RWPE1 (cell line): ENCODE measurements at regions not wholly inside any gene's neighbourhood (a gene's known extent, or its start where the extent isn't known, plus 50 kb on each side); places are given as distances from the start of the nearest gene placed in this dataset.

ENCODE experiments used
- CTCF ChIA-PET: fragments of 350-600 bp; sonication (Branson Sonifier 250); formaldehyde crosslinking; extraction: SDS; loops from one replicate; lab custom pipeline; 2021; lab: Yijun Ruan, JAX
- POLR2A ChIA-PET: fragments of 400-600 bp; formaldehyde crosslinking; extraction: SDS; loops from one replicate; lab custom pipeline; 2020; ENCODE audit warnings: antibody characterized with exemption; ENCODE audit not compliant: low non-redundant PET; lab: Yijun Ruan, JAX
- DNase-seq: peaks from one replicate; pipeline ENCODE4 v3.0.0; 2012; ENCODE audit warnings: low spot score
- H3K27ac ChIP-seq: fragments of 450-650 bp; 2 replicates; pipeline ENCODE4 v1.5.1; 2017
- TF ChIP-seq, protein P1 (sequence below): fragments of 450-650 bp; conservative IDR thresholded peaks from 2 replicates; pipeline ENCODE4 v1.5.1; 2017; ENCODE audit warnings: low read depth, mild to moderate bottlenecking

GRCh38 chr4:31291238-31291637 is 571.1 kb downstream of the PCDH7 start:
- no peak for DNase-seq
- POLR2A ChIA-PET = no interaction called here
- CTCF ChIA-PET = interaction anchor here (0.7 kb wide), 1 partner anchor 269 kb away, joined by 3 read pairs; no protein-coding TSS in a partner anchor
- H3K27ac ChIP-seq = no peak overlapping the region
- TF ChIP-seq, protein P1, sequence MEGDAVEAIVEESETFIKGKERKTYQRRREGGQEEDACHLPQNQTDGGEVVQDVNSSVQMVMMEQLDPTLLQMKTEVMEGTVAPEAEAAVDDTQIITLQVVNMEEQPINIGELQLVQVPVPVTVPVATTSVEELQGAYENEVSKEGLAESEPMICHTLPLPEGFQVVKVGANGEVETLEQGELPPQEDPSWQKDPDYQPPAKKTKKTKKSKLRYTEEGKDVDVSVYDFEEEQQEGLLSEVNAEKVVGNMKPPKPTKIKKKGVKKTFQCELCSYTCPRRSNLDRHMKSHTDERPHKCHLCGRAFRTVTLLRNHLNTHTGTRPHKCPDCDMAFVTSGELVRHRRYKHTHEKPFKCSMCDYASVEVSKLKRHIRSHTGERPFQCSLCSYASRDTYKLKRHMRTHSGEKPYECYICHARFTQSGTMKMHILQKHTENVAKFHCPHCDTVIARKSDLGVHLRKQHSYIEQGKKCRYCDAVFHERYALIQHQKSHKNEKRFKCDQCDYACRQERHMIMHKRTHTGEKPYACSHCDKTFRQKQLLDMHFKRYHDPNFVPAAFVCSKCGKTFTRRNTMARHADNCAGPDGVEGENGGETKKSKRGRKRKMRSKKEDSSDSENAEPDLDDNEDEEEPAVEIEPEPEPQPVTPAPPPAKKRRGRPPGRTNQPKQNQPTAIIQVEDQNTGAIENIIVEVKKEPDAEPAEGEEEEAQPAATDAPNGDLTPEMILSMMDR = no peak

DNA sequence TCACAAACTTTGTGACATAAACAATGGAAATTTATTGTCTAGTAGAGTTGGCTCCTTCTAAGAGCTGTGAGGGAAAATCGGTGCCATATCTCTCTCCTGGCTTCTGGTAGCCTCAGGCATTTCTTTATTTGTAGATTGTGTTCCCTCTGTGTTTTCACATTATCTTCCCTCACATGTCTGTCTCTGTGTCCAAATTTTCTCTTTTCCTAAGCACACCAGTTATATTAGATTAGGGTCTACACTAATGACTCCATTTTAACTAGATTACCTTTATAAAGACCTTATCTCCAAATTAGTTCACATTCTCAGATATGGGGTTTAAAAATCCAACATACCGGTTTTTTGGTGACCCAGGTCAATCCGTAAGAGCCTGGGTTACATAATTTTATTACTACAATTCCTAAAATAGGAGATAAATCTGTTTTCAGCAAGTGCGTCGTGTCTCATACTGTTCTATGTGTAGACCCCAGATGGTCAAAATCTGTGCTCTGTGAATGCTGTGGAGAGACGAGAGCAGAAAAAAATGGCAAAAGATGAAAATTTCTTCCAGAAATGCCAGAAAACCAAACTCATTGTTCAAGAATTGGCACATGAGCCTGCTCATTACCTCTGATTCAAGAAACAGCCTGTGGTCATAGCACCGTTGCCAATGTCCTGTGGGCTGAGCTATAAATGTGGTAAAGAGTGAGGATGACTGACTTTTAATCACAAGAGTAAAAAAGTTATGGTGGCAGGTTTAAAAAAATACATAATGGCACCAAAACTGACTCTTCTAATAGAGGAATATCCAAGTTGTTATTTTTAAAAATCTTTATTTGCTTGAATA is 574.7 kb downstream of the PCDH7 start:
- H3K27ac ChIP-seq = no peak overlapping the region
- TF ChIP-seq, protein P1 = no peak
- DNase-seq = no peak
- CTCF ChIA-PET = interaction anchor here (0.6 kb wide), 1 partner anchor 523 kb away, joined by 3 read pairs; no protein-coding TSS in a partner anchor
- POLR2A ChIA-PET = no interaction called here

DNA sequence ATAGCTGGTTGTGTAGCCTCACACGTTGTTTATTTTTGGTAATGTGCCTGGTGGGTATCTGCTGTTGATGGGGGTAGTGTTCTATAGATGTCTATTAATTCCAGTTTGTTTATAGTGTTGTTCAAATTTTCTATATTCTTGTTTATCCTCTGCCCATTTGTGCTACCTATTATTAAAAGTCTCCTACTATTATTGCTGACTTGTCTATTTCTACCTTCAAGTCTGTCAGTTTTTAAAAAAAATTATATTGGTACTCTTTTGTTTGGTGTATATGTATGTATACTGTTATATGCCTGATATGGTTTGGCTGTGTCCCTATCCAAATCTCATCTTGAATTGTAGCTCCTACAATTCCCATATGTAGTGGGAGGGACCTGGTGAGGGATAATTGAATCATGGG is 578.6 kb downstream of the PCDH7 start:
- CTCF ChIA-PET = no interaction called here
- no peak for DNase-seq
- H3K27ac ChIP-seq = no peak overlapping the region
- TF ChIP-seq, protein P1 = no peak
- POLR2A ChIA-PET = no interaction called here

DNA sequence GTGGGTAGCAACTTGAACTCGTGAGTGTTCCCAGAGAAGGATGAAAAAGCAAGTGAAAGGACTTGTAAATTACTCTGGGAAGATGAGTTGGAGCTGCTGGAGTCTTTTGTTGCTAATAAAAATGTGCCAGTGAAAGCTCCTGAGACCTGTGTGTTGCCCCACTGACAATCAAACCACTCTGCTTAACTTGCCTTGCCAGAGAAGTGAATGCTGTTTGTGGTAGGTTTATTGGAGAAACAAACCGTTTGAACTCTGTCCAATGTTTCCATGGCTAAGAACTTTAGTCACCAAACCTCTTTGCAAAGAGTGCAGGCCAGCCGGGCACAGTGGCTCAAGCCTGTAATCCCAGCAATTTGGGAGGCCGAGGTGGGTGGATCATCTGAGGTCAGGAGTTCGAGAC is 586.9 kb downstream of the PCDH7 start:
- TF ChIP-seq, protein P1 = no peak
- CTCF ChIA-PET = no interaction called here

DNA sequence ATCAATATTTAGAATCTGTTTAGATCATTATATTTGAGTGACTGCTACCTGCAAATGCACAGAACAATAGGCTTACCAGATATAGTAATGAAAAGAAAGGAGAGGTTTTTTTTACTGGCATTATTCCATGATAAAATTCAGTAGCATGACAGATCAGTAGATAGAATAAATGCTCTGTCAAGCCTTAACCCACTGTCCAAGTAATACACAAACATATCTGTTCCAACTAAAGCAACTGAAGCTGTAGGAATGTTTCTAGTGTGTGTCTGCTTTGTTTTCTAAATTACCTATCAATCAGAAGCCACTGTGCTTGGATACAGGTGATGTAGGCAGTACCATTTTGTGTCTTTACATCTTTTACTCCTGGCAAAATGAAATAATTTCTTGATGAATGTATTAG is 604.6 kb downstream of the PCDH7 start:
- no peak overlapping the region for H3K27ac ChIP-seq

More for the DNA sequence above, 586.9 kb downstream of the PCDH7 start:
- H3K27ac ChIP-seq = no peak overlapping the region
- POLR2A ChIA-PET = no interaction called here
- no peak for DNase-seq

GRCh38 chr4:31325300-31325699 is 605.1 kb downstream of the PCDH7 start:
- TF ChIP-seq, protein P1 = no peak
- no peak for DNase-seq
- ChIA-PET POLR2A (no interaction called here), CTCF (no interaction called here)
- H3K27ac ChIP-seq = no peak overlapping the region

More for the DNA sequence above, 604.6 kb downstream of the PCDH7 start:
- POLR2A ChIA-PET = no interaction called here
- CTCF ChIA-PET = no interaction called here
- TF ChIP-seq, protein P1 = no peak
- DNase-seq = no peak
